ENCODE measurements at regions not wholly inside any gene's neighbourhood (a gene's known extent, or its start where the extent isn't known, plus 50 kb on each side); places are given as distances from the start of the nearest gene placed in this dataset.
"Not testable (repeated sequence)": the region's sequence is repeated elsewhere in the genome, so short reads cannot be mapped to it uniquely, and the experiment has no call there.

- no peak for DNase-seq
Measured at GRCh38 chr4:138404801-138405200, 162.7 kb upstream of the SLC7A11 start.

DNA sequence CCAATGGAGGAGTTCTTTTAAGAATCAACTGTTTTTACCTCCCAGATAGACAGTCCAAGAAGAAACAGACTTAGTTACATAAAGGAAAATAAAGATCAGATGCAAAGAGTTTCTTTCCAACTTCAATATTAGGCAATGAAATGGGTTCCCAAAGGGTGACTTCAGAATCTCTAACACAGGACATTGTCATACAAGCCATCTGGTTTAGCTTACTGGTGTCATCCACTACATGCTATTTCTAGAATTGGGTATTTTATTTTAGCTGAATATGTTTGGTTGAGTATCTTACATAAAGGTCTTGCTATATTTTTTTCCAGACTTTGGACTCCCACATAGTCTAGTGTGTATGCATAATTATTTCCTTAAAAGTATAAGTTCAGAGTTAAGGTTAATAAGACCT, 162.1 kb upstream of the SLC7A11 start:
- no peak for DNase-seq

DNA sequence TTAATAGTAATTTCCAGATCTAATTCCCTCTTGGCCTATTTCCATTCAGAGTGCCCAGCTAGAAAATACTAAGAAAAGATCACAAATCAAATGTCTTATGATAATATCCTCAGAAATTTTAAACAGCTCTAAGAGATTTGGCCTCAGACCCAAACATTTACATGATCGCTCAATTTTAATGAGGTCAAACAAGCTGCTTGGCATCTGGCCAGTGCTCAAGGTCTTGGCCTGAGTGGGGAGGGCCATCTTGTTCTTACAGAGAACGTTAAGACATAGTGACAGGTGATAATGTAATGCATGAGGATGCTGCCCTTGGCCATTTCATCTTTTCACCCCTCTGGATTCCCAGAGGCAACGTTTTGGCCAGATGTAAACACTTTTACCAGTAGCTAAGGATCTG, 159.2 kb upstream of the SLC7A11 start:
- peak in 4 of 56 donors; percentile 1 to 35 (median 2) for DNase-seq

DNA sequence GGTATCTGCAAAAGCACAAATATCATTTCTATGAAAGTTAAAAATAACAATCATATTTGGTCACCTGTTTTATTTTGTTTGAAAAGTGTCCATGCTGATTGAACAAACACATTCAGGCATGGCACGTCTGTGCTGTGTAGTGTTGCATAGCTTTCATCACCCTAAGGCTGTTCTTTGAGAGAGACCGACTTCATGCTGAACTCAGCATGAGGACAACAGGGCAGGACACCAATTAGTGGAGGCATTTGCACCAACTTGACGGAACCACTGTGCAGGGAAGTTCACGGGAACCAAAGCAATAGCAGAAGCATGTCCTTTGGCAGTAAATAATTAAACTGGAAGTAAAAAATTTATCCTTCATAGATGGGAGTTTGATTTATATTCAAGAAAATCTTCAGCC, 158.4 kb upstream of the SLC7A11 start:
- DNase-seq: no peak

DNA sequence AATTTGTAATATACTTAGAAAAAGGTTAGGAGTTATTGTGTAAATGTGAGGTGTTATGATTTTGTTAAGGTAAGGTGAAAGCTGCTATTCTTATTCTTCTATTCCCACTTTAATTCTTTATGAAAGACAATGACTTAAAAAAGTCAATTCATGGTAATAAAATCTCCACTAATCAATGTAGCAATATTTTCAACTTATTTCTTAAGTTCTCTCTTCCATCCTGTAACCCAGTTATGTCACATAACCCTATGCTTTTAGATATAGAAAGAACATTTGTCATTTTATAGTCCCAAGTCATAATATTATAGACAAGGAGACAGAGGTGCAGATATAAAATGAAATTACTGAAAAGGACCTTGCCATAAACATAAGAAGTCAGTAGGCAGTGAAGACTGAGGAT, 157.9 kb upstream of the SLC7A11 start:
- DNase-seq: no peak

GRCh38 chr4:138399081-138399480, 156.9 kb upstream of the SLC7A11 start:
- no peak for DNase-seq

GRCh38 chr4:138398322-138398721, 156.2 kb upstream of the SLC7A11 start:
- no peak for DNase-seq

DNA sequence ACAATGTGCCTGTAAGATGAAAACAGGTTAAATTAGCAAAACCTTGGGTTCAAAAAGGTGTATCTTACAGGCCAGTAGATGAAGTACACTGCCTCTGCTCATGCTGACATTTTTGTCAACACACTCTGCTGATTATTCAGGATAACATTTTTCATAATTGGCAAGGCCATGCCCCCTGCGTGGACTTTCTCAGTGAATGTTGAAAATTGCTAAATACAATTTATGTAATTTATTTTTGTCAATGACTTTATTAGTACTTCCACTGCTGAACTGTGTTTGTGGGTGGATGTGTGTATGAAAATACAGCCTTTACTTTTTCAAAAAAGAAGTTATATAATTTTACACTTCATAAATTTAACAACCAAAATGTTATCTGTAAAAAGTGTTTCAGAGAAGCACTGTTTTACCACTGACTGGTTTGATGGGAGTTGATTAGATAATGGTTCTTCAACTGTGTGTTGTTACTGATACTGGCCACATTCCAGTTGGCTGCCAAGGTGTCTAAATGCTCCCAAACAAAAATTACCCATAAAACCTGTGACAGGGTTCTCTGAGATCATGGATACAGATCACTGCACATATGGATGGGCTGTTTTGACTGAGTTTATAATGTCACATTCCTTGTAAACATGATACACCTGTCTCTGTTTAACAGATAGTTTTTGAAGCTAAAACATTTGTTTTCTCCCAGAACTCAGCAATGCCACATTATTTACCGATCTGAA, 151.9 kb upstream of the SLC7A11 start:
- no peak for DNase-seq

DNA sequence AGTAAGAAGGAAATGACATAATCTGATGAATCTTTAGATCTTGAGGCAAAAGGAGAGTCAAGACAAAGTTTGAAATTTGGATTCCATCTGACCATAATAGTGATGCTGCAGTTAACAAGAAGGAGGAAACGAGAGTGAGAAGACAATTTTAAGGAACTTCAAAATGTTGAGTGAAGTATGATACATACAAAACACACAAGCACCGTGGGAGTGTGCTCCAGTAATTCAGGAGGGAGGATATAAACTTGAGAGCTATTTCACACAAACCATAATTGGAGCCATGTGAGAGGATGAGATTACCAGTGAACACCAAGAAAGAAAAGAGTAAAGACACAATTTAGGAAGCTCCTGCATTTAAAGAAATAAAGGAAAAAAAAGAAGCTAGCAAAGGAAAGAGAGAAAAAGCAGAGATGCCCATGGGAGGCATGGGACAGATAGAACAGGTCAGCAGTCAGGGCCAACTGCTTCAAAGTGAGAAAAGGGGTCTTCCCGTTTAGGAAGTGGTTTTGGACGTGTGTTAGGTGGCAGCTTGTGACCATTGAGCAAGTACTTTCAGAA, 150.7 kb upstream of the SLC7A11 start:
- DNase-seq: no peak

GRCh38 chr4:138389976-138390685, 148.0 kb upstream of the SLC7A11 start:
- no peak for DNase-seq

- no peak for DNase-seq
Measured at GRCh38 chr4:138374947-138375346, 132.8 kb upstream of the SLC7A11 start.

DNA sequence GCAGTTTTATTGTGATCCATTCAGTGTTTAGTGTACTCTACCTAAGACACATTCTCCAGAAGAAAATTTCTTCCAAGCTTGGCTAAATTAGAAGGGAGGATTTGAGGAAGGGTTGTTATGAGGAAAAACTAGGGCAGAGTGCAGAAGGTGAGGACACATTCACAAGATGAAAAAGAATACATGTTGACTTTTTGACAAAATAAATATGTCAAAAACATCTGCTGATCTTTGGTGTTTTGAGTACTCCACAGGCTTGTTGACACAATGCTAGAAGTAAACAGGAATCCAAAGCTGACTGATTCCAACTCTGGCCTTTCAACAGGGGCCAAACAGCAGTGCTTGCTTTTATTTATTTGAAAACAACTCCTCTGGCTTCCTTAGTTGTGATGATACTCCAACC, 125.8 kb upstream of the SLC7A11 start:
- no peak for DNase-seq

GRCh38 chr4:138352446-138352845, 110.3 kb upstream of the SLC7A11 start:
- DNase-seq: not testable (repeated sequence)

DNA sequence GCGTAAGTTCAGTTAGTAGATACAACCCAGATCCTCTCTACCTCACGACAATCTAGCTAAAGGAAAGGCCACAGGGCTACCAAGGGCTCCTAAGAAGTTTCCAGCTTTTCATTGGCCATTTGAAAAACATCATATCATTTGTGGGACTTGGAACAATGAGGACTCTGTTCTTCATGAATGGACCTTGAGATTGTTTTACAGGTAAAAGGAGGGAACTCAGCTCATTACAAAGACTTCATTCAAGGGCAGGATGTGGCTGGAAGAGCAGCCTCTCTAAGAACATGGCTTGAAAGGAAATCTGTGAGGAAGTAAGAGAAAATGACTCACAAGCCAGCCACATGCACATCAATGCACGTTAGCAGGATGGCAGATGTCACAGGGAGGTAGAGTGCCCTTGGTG, 105.9 kb upstream of the SLC7A11 start:
- DNase-seq: no peak

GRCh38 chr4:138347561-138347960, 105.4 kb upstream of the SLC7A11 start:
- no peak for DNase-seq

DNA sequence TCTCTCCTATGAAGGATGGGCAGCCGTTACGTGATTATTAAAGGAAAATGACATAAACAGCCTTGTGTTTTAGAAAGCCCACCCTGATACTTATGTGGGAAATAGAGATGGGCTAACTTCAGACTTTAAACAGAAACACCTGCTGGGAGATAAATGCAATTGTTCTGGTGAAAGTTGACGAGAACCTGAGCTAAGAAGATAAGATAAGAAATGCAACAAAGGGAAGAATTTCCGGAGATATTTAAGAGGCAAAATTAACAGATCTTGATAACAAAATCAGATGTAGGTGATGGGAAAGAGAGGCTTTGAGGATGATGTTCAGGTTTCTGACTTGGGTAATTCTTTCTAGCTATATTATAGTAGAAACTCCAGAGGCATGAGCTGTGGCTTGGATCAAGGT, 102.7 kb upstream of the SLC7A11 start:
- no peak for DNase-seq

GRCh38 chr4:138344054-138344453, 101.9 kb upstream of the SLC7A11 start:
- no peak for DNase-seq

DNA sequence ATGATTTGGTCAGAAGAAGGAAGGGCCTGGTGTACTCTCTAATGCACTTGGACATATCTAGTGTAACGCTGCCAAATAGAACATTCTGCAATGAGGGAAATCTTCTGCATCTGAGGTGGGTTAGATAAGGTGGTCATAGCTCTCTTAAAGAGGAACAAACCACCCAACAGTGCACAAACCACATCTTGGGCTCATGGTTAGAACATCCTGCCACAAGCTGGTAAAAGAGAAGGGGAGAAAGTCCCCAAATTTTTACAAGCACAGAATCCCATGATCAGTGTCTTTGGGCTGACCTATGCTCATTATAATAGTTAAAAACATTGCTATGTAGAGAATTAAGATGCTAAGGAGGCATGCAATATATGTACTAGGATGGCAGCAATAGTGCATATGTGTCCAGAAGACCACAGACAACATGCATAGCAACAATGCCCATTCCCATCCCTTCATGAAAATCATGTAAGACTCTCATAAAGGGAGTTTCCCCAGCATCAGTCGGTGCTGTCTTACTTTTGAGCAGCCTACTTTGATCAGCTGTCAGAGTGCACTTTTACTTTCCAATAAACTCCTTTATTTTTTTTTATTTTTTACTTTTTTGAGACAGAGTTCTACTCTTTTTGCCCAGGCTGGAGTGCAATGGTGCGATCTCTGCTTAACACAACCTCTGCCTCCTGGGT, 99.7 kb upstream of the SLC7A11 start:
- no peak for DNase-seq

- DNase-seq: no peak
Measured at GRCh38 chr4:138338840-138339239, 96.7 kb upstream of the SLC7A11 start.

GRCh38 chr4:138338222-138338621, 96.1 kb upstream of the SLC7A11 start:
- DNase-seq: not testable (repeated sequence)

- DNase-seq: no peak
Measured at GRCh38 chr4:138334346-138335016, 92.3 kb upstream of the SLC7A11 start.

- not testable (repeated sequence) for DNase-seq
Measured at GRCh38 chr4:138332415-138332814, 90.3 kb upstream of the SLC7A11 start.
